ENCODE measurements at regions not wholly inside any gene's neighbourhood (a gene's known extent, or its start where the extent isn't known, plus 50 kb on each side); places are given as distances from the start of the nearest gene placed in this dataset.
"Not testable (repeated sequence)": the region's sequence is repeated elsewhere in the genome, so short reads cannot be mapped to it uniquely, and the experiment has no call there.

- H3K9ac ChIP-seq (ENCODE audit: low read length); H2AFZ ChIP-seq (ENCODE audit: insufficient read depth, low read depth, low read length, poor library complexity, severe bottlenecking); H3K4me3 ChIP-seq (ENCODE audit: control extremely low read depth in 1 of 5, extremely low read depth in 1 of 5, insufficient read depth in 1 of 5, low read depth in 2 of 5, low read length in 4 of 5); DNase-seq; H4K20me1 ChIP-seq (ENCODE audit: control insufficient read depth, insufficient read depth, low read length, poor library complexity, severe bottlenecking); H3K27ac Mint-ChIP-seq; H3K36me3 ChIP-seq (replicated peaks in 1 of 2; ENCODE audit: control extremely low read depth in 1 of 2, control insufficient read depth in 1 of 2, extremely low read depth in 1 of 2, insufficient read depth in 2 of 2, low read length in 1 of 2); ATAC-seq (ENCODE audit: low read depth); H3K27ac ChIP-seq (ENCODE audit: low read length in 2 of 2); intact Hi-C loops (cut with micrococcal nuclease); H3K4me2 ChIP-seq (replicated peaks; ENCODE audit: low read depth, low read length, poor library complexity, severe bottlenecking); H3K4me3 Mint-ChIP-seq; POLR2A ChIA-PET; H3K9me3 ChIP-seq (ENCODE audit: control extremely low read depth in 1 of 3, control insufficient read depth in 2 of 3, insufficient read depth in 1 of 3, low read length in 2 of 3); H3K9me3 Mint-ChIP-seq (ENCODE audit: insufficient read depth); H3K4me1 ChIP-seq (ENCODE audit: control insufficient read depth in 2 of 2, insufficient read depth in 2 of 2, low read length in 2 of 2); H3K27me3 Mint-ChIP-seq; H3K27me3 ChIP-seq (replicated peaks in 1 of 4; ENCODE audit: control extremely low read depth in 1 of 4, control insufficient read depth in 3 of 4, insufficient read depth in 4 of 4, low read length in 3 of 4); CTCF ChIA-PET: not testable (repeated sequence)
- H3K4me1 Mint-ChIP-seq: peaks cover 24% of the 10 kb centered on the region
- no CpG with 5 or more reads among the region's 1 CpG for WGBS (ENCODE audit: insufficient coverage)
- peaks cover 38% of the 10 kb centered on the region for H3K79me2 ChIP-seq (ENCODE audit: control insufficient read depth, insufficient read depth, low read length)
These were observed 56.4 kb downstream of the VPREB1 start for GRCh38 chr22:22300946-22301345.

GRCh38 chr22:22316589-22316988 is 72.0 kb downstream of the VPREB1 start:
- Mint-ChIP-seq H3K4me1 (peaks cover 22% of the 10 kb centered on the region), H3K4me3 (no peak overlapping the region), H3K27me3 (no peaks in the 10 kb centered on the region), H3K27ac (no peak overlapping the region), H3K9me3 (ENCODE audit: insufficient read depth) (no peaks in the 10 kb centered on the region)
- peaks cover 0 to 7% (median 1%) of the 10 kb centered on the region in 3 donors for H3K9me3 ChIP-seq (ENCODE audit: control extremely low read depth in 1 of 3, control insufficient read depth in 2 of 3, insufficient read depth in 1 of 3, low read length in 2 of 3)
- TF ChIP-seq EZH2 (IDR thresholded peaks at IDR 0.05; ENCODE audit: borderline replicate concordance, insufficient read depth, low read depth, low read length, poor library complexity, severe bottlenecking) (no peak), CTCF (IDR thresholded peaks at IDR 0.05) (no peak)
- H3K27ac ChIP-seq (ENCODE audit: low read length in 2 of 2): no peak overlapping the region
- H3K27me3 ChIP-seq (replicated peaks in 1 of 4; ENCODE audit: control extremely low read depth in 1 of 4, control insufficient read depth in 3 of 4, insufficient read depth in 4 of 4, low read length in 3 of 4): no peaks in the 10 kb centered on the region
- CTCF ChIA-PET: interaction anchor here (1.0 to 1.7 kb wide), 2 partner anchors 26 to 109 kb away, joined by 3 to 6 read pairs; no protein-coding TSS in a partner anchor
- no peak overlapping the region for H3K4me3 ChIP-seq (ENCODE audit: control extremely low read depth in 1 of 5, extremely low read depth in 1 of 5, insufficient read depth in 1 of 5, low read depth in 2 of 5, low read length in 4 of 5)
- H3K9ac ChIP-seq (ENCODE audit: low read length): no peak overlapping the region
- H3K36me3 ChIP-seq (replicated peaks in 1 of 2; ENCODE audit: control extremely low read depth in 1 of 2, control insufficient read depth in 1 of 2, extremely low read depth in 1 of 2, insufficient read depth in 2 of 2, low read length in 1 of 2): peaks cover 12 to 55% of the 10 kb centered on the region in 2 experiments
- POLR2A ChIA-PET: no interaction called here
- H3K4me2 ChIP-seq (replicated peaks; ENCODE audit: low read depth, low read length, poor library complexity, severe bottlenecking): no peak overlapping the region
- peaks cover 2% of the 10 kb centered on the region for H3K79me2 ChIP-seq (ENCODE audit: control insufficient read depth, insufficient read depth, low read length)
- no peak overlapping the region for H2AFZ ChIP-seq (ENCODE audit: insufficient read depth, low read depth, low read length, poor library complexity, severe bottlenecking)
- WGBS (ENCODE audit: insufficient coverage): 100% methylated on average over 1 of the region's 2 CpGs
- H3K4me1 ChIP-seq (ENCODE audit: control insufficient read depth in 2 of 2, insufficient read depth in 2 of 2, low read length in 2 of 2): peaks cover 15 to 18% of the 10 kb centered on the region in 2 donors
- intact Hi-C loops (cut with micrococcal nuclease): no loop called here
- H4K20me1 ChIP-seq (ENCODE audit: control insufficient read depth, insufficient read depth, low read length, poor library complexity, severe bottlenecking): peaks cover 4% of the 10 kb centered on the region
- no peak for DNase-seq
- ATAC-seq (ENCODE audit: low read depth): no peak
